Neural crest cell (in vitro differentiated cells): ENCODE measurements at regions not wholly inside any gene's neighbourhood (a gene's known extent, or its start where the extent isn't known, plus 50 kb on each side); places are given as distances from the start of the nearest gene placed in this dataset.
"Not testable (repeated sequence)": the region's sequence is repeated elsewhere in the genome, so short reads cannot be mapped to it uniquely, and the experiment has no call there.

Experiments used
- DNase-seq: peaks from one replicate; pipeline ENCODE4 v3.0.0; 2021; ENCODE audit warnings: low read depth, mixed read lengths, low spot score
- H3K27ac Mint-ChIP-seq: one replicate; pipeline ENCODE4 v1.8.0; 2021; ENCODE audit warnings: mild to moderate bottlenecking, mixed read lengths; ENCODE audit not compliant: unreplicated experiment
- H3K27me3 Mint-ChIP-seq: 2 replicates; pipeline ENCODE4 v1.8.0; 2021; ENCODE audit warnings: low read depth, mild to moderate bottlenecking, mixed read lengths
- H3K36me3 Mint-ChIP-seq: 2 replicates; pipeline ENCODE4 v1.8.0; 2021; ENCODE audit warnings: low read depth, mild to moderate bottlenecking, mixed read lengths
- H3K4me1 Mint-ChIP-seq: 2 replicates; pipeline ENCODE4 v1.8.0; 2021; ENCODE audit warnings: mixed read lengths
- H3K4me3 Mint-ChIP-seq: one replicate; pipeline ENCODE4 v1.8.0; 2021; ENCODE audit warnings: mild to moderate bottlenecking, mixed read lengths
- H3K9me3 Mint-ChIP-seq: 2 replicates; pipeline ENCODE4 v1.8.0; 2021; ENCODE audit warnings: mixed read lengths
- TF ChIP-seq, protein P1 (sequence below): fragments of 200-600 bp; sonication (generic); conservative IDR thresholded peaks from 2 replicates; pipeline ENCODE4 v1.5.0; 2021; ENCODE audit warnings: antibody characterized with exemption, mild to moderate bottlenecking

DNA sequence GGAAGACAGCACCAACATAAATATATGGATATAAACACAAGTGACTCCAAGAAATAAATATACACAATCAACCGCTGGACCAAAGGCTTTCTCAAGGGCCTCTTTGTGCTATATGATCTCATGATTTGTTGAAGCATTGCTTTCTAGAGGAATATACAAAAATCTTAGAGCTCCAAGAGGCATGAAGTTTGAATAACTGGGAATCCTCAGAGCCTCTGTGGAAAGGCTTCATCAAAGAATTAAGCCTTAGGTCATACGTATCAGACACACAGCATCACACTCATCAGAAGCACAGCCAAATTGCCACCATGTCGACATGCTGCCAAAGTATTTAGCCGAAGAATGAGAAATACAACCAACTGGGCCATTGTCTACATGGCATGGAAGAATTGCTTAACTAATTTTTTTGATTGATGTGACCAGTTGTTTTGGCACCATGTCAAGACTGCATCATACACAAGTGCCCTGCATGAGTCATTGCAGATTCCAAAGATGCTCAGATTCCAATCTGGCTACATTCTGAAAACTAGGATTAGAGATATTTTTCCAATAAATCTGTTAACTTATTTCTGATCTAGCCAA, 860.6 kb upstream of the ZEB2 start:
- TF ChIP-seq, protein P1, sequence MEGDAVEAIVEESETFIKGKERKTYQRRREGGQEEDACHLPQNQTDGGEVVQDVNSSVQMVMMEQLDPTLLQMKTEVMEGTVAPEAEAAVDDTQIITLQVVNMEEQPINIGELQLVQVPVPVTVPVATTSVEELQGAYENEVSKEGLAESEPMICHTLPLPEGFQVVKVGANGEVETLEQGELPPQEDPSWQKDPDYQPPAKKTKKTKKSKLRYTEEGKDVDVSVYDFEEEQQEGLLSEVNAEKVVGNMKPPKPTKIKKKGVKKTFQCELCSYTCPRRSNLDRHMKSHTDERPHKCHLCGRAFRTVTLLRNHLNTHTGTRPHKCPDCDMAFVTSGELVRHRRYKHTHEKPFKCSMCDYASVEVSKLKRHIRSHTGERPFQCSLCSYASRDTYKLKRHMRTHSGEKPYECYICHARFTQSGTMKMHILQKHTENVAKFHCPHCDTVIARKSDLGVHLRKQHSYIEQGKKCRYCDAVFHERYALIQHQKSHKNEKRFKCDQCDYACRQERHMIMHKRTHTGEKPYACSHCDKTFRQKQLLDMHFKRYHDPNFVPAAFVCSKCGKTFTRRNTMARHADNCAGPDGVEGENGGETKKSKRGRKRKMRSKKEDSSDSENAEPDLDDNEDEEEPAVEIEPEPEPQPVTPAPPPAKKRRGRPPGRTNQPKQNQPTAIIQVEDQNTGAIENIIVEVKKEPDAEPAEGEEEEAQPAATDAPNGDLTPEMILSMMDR: no peak
- no peaks in the 10 kb centered on the region for H3K27me3 Mint-ChIP-seq
- peaks cover 4% of the 10 kb centered on the region for H3K9me3 Mint-ChIP-seq
- no peaks in the 10 kb centered on the region for H3K36me3 Mint-ChIP-seq
- H3K4me3 Mint-ChIP-seq: no peak overlapping the region
- DNase-seq: no peak
- no peak overlapping the region for H3K27ac Mint-ChIP-seq
- H3K4me1 Mint-ChIP-seq: no peaks in the 10 kb centered on the region

DNA sequence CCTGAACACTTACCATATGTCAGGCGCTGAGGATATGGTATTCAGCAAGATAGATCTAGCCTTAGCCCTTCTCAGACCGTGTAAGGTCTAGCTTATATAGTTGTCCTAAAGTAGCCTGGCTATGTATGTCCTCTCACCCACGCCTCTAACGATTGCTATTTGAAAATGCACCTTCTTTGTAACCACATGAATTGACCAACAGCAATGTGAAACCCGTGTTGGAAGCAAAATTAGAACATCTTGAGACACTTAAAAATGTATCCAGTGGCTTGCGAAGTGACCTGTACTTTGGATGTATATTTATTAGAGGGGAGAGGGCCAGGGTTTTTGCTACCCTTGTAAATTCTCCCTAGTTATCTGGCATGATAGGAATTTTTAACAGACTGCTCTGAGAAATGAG, 860.0 kb upstream of the ZEB2 start:
- no peak overlapping the region for H3K4me3 Mint-ChIP-seq
- no peaks in the 10 kb centered on the region for H3K27me3 Mint-ChIP-seq
- TF ChIP-seq, protein P1: no peak
- no peaks in the 10 kb centered on the region for H3K4me1 Mint-ChIP-seq
- no peak for DNase-seq
- no peaks in the 10 kb centered on the region for H3K36me3 Mint-ChIP-seq
- H3K9me3 Mint-ChIP-seq: peaks cover 4% of the 10 kb centered on the region
- H3K27ac Mint-ChIP-seq: no peak overlapping the region

DNA sequence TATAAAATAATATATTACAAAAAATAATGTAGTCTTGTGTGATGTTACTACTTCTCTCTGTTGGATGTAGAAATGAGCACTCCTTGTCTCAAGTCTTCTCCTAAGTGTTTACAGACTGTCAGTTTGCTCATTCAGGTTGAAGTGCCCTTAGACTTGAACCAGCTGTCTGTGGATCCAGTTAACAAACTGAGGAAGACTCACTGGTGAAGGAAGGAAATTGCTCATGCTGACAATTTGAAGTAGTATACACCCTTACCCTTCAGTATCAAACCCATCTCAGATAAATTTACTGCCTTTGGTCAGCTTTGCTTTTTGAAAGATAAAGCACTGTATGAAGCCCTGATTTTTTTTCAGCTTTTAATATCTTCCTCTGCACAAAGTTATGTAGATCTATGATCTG, 854.2 kb upstream of the ZEB2 start:
- H3K4me1 Mint-ChIP-seq: peaks cover 5% of the 10 kb centered on the region
- H3K27ac Mint-ChIP-seq: no peak overlapping the region
- H3K36me3 Mint-ChIP-seq: no peaks in the 10 kb centered on the region
- no peak overlapping the region for H3K4me3 Mint-ChIP-seq
- no peaks in the 10 kb centered on the region for H3K27me3 Mint-ChIP-seq
- TF ChIP-seq, protein P1: no peak
- no peak for DNase-seq
- peaks cover 3% of the 10 kb centered on the region for H3K9me3 Mint-ChIP-seq

DNA sequence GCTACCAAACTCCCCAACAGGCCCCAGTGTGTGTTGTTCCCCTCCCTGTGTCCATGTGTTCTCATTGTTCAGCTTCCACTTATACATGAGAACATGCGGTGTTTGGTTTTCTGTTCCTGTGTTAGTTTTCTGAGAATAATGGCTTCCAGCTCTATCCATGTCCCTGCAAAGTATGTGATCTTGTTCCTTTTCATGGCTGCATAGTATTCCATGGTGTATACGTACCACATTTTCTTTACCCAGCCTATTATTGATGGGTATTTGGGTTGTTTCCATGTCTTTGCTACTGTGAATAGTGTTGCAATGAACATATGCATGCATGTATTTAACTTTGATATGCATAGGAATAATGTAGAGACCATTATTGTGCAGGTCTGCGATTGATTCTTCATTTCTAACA, 847.4 kb upstream of the ZEB2 start:
- not testable (repeated sequence) for H3K27ac Mint-ChIP-seq

DNA sequence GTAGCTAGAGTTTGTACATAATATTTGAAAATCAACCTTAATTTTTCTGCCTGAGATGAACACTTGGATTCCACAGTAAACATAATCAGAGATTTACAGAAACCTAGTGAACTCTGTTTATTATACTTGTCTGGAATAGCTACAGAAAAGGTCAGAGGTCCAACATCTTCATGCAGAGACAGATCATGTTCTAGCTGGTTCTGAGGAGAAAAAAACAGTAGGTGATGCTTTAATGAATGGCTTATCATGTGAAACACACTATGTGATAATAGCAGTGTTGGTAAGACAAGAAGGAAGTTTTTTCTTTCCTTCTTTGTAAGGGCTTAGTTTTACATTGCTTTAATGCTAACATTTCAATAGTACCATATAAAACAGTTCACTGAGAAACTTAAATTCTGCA, 846.4 kb upstream of the ZEB2 start:
- Mint-ChIP-seq H3K27ac (no peak overlapping the region), H3K36me3 (no peaks in the 10 kb centered on the region), H3K9me3 (peaks cover 4% of the 10 kb centered on the region), H3K4me1 (peaks cover 5% of the 10 kb centered on the region), H3K27me3 (no peaks in the 10 kb centered on the region), H3K4me3 (no peak overlapping the region)
- TF ChIP-seq, protein P1: no peak
- DNase-seq: no peak

More for the DNA sequence above, 847.4 kb upstream of the ZEB2 start:
- H3K4me1 Mint-ChIP-seq, H3K36me3 Mint-ChIP-seq, DNase-seq, H3K27me3 Mint-ChIP-seq, H3K9me3 Mint-ChIP-seq, H3K4me3 Mint-ChIP-seq: not testable (repeated sequence)

DNA sequence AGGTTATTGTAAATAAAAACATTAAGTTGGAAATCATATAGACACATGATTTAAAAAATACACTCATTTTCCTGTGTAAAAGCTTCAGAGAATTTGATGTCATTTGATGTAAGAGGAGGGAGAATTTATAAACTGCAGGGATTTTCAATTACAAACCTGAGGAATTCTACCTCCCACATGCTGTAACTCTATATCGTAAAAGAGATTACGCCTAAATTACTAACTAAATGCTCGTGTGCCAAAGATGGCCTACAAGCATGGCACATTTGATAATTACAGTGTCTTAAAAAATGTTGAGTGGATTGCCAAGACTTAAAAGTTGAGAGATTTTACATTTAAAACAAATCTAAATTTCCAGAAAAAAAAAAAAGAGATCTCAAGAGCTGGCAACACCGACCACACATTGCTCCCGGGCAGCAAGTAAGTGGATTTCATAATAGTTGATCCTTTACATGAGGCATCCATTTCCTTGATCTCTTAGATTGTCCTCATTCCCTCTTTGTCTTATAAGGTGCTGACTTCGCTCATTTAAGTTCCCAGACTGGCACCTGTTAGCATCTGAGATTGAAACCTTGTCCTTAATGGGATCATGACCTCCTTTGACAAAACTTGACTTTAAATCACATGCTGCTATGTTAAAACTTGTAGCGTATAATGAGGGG, 840.3 kb upstream of the ZEB2 start:
- Mint-ChIP-seq H3K4me3 (no peak overlapping the region), H3K27ac (no peak overlapping the region), H3K4me1 (peaks cover 3% of the 10 kb centered on the region), H3K9me3 (no peaks in the 10 kb centered on the region), H3K27me3 (no peaks in the 10 kb centered on the region), H3K36me3 (no peaks in the 10 kb centered on the region)
- TF ChIP-seq, protein P1: no peak
- DNase-seq: no peak
